ENCODE measurements at regions not wholly inside any gene's neighbourhood (a gene's known extent, or its start where the extent isn't known, plus 50 kb on each side); places are given as distances from the start of the nearest gene placed in this dataset.

- TF ChIP-seq EP300 (IDR thresholded peaks at IDR 0.05; ENCODE audit: borderline replicate concordance) (no peak), TAF1 (IDR thresholded peaks at IDR 0.05; ENCODE audit: low read depth) (no peak), USF1 (IDR thresholded peaks at IDR 0.05) (no peak), REST (IDR thresholded peaks at IDR 0.05; ENCODE audit: low read depth) (no peak), MAX (IDR thresholded peaks at IDR 0.05) (no peak), FOXM1 (IDR thresholded peaks at IDR 0.05; ENCODE audit: borderline replicate concordance, low read depth) (no peak), EGR1 (IDR thresholded peaks at IDR 0.05) (no peak), CEBPB (IDR thresholded peaks at IDR 0.05) (no peak), RAD21 (IDR thresholded peaks at IDR 0.05; ENCODE audit: low read depth) (no peak)
Observed at GRCh38 chr7:57348646-57349269, 101.2 kb upstream of the ZNF716 start.
